ENCODE measurements at regions not wholly inside any gene's neighbourhood (a gene's known extent, or its start where the extent isn't known, plus 50 kb on each side); places are given as distances from the start of the nearest gene placed in this dataset.

DNA sequence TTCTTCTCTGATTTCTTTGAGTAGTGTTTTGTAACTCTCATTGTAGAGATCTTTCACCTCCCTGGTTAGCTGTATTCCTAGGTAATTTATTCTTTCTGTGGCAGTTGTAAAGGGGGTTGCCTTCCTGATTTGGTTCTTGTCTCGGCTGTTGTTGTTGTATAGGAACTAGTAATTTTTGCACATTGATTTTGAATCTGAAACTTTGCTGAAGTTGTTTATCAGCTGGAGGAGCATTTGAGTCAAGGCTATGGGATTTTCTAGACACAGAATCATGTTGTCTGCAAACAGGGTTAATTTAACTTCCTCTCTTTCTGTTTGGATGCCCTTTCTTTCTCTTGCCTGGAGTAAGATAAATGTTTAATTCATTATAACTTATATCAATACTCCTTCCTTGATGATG lies 86.4 kb downstream of the OLIG3 start:
- no peak overlapping the region for H3K4me3 Mint-ChIP-seq (ENCODE audit: unreplicated experiment)
- Histone ChIP-seq H3K36me3 (ENCODE audit: control insufficient read depth, insufficient read depth, low read length) (no peaks in the 10 kb centered on the region), H3K4me3 (ENCODE audit: low read depth, low read length) (no peak overlapping the region), H3K9me3 (no peaks in the 10 kb centered on the region), H3K27me3 (replicated peaks; ENCODE audit: control insufficient read depth, insufficient read depth, low read length) (no peaks in the 10 kb centered on the region), H3K4me1 (no peaks in the 10 kb centered on the region)
- no peaks in the 10 kb centered on the region for H3K36me3 Mint-ChIP-seq (ENCODE audit: insufficient read depth, unreplicated experiment)
- H3K4me1 Mint-ChIP-seq (ENCODE audit: low read depth, unreplicated experiment), result peaks cover 7% of the 10 kb centered on the region
- no peaks in the 10 kb centered on the region for H3K27me3 Mint-ChIP-seq (ENCODE audit: insufficient read depth, unreplicated experiment)
- BruUV-seq (replicated peaks), result no TSS peak
- intact Hi-C loops (cut with micrococcal nuclease; ENCODE audit: unreplicated experiment), result no loop called here
- H3K9me3 Mint-ChIP-seq (ENCODE audit: unreplicated experiment), result peaks cover 10% of the 10 kb centered on the region
- CTCF ChIA-PET, result no interaction called here
- TF ChIP-seq, protein P1, sequence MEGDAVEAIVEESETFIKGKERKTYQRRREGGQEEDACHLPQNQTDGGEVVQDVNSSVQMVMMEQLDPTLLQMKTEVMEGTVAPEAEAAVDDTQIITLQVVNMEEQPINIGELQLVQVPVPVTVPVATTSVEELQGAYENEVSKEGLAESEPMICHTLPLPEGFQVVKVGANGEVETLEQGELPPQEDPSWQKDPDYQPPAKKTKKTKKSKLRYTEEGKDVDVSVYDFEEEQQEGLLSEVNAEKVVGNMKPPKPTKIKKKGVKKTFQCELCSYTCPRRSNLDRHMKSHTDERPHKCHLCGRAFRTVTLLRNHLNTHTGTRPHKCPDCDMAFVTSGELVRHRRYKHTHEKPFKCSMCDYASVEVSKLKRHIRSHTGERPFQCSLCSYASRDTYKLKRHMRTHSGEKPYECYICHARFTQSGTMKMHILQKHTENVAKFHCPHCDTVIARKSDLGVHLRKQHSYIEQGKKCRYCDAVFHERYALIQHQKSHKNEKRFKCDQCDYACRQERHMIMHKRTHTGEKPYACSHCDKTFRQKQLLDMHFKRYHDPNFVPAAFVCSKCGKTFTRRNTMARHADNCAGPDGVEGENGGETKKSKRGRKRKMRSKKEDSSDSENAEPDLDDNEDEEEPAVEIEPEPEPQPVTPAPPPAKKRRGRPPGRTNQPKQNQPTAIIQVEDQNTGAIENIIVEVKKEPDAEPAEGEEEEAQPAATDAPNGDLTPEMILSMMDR (IDR thresholded peaks at IDR 0.05; ENCODE audit: insufficient read depth in 1 of 2, low read depth in 1 of 2, low read length in 1 of 2, severe bottlenecking in 1 of 2, unreplicated experiment in 1 of 2), result no peak
- no peak for DNase-seq
- POLR2A ChIA-PET, result no interaction called here
- H3K27ac Mint-ChIP-seq (ENCODE audit: unreplicated experiment), result no peak overlapping the region

DNA sequence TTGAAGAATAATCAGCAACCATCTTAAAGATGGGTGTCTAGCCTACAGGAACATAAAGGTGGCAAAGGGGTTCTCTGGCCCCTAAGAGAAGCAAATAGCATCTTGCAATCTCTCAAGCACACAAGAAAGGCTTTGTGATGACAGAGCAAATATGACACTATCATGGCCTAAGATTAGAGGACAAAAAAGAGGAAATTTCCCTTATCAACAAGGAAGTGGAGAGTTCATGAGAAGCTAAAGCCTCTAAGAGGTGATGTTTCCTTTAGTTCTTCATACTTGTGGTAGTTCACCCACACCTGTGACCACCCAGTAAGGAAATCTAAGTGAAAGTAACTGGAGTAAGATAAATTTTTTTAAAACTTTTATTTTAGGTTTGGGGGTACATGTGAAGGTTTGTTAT lies 88.4 kb downstream of the OLIG3 start:
- Mint-ChIP-seq H3K4me3 (ENCODE audit: unreplicated experiment) (no peak overlapping the region), H3K27me3 (ENCODE audit: insufficient read depth, unreplicated experiment) (no peaks in the 10 kb centered on the region), H3K9me3 (ENCODE audit: unreplicated experiment) (peaks cover 10% of the 10 kb centered on the region), H3K27ac (ENCODE audit: unreplicated experiment) (no peak overlapping the region), H3K4me1 (ENCODE audit: low read depth, unreplicated experiment) (peaks cover 7% of the 10 kb centered on the region), H3K36me3 (ENCODE audit: insufficient read depth, unreplicated experiment) (no peaks in the 10 kb centered on the region)
- no TSS peak for BruUV-seq (replicated peaks)
- Histone ChIP-seq H3K4me1 (no peaks in the 10 kb centered on the region), H3K27me3 (replicated peaks; ENCODE audit: control insufficient read depth, insufficient read depth, low read length) (no peaks in the 10 kb centered on the region), H3K9me3 (no peaks in the 10 kb centered on the region), H3K36me3 (ENCODE audit: control insufficient read depth, insufficient read depth, low read length) (no peaks in the 10 kb centered on the region), H3K4me3 (ENCODE audit: low read depth, low read length) (no peak overlapping the region)
- ChIA-PET CTCF (interaction anchor here (0.7 kb wide), 1 partner anchor 69 kb away, joined by 3 read pairs; no protein-coding TSS in a partner anchor), POLR2A (no interaction called here)
- DNase-seq, result no peak
- TF ChIP-seq, protein P1 (IDR thresholded peaks at IDR 0.05; ENCODE audit: insufficient read depth in 1 of 2, low read depth in 1 of 2, low read length in 1 of 2, severe bottlenecking in 1 of 2, unreplicated experiment in 1 of 2), result no peak
- intact Hi-C loops (cut with micrococcal nuclease; ENCODE audit: unreplicated experiment), result no loop called here

DNA sequence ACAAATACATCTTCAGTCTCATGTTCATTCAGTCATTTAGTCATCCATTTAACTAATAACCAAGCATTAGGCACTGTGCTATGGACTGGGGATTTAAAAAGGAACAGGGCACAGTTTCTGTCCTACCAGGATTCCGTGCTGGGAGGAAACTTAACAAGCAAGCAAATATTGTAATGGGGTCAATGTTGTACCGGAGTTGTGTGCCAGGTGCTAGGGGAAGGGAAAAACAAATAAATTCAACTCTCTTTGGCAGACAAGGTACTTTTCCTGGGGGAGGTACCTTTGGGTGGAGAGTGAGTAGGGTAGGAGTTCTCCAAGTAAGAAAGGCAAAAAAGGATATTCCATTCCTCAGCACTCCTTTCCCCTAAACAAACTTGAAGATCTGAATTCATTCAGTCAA lies 90.3 kb downstream of the OLIG3 start:
- Histone ChIP-seq H3K9me3 (no peaks in the 10 kb centered on the region), H3K36me3 (ENCODE audit: control insufficient read depth, insufficient read depth, low read length) (no peaks in the 10 kb centered on the region), H3K4me1 (no peaks in the 10 kb centered on the region), H3K4me3 (ENCODE audit: low read depth, low read length) (no peak overlapping the region), H3K27me3 (replicated peaks; ENCODE audit: control insufficient read depth, insufficient read depth, low read length) (no peaks in the 10 kb centered on the region)
- Mint-ChIP-seq H3K27me3 (ENCODE audit: insufficient read depth, unreplicated experiment) (no peaks in the 10 kb centered on the region), H3K36me3 (ENCODE audit: insufficient read depth, unreplicated experiment) (no peaks in the 10 kb centered on the region), H3K9me3 (ENCODE audit: unreplicated experiment) (peaks cover 2% of the 10 kb centered on the region), H3K4me1 (ENCODE audit: low read depth, unreplicated experiment) (peaks cover under 1% of the 10 kb centered on the region), H3K27ac (ENCODE audit: unreplicated experiment) (no peak overlapping the region), H3K4me3 (ENCODE audit: unreplicated experiment) (no peak overlapping the region)
- TF ChIP-seq, protein P1 (IDR thresholded peaks at IDR 0.05; ENCODE audit: insufficient read depth in 1 of 2, low read depth in 1 of 2, low read length in 1 of 2, severe bottlenecking in 1 of 2, unreplicated experiment in 1 of 2), result no peak
- ChIA-PET CTCF (no interaction called here), POLR2A (no interaction called here)
- DNase-seq, result no peak
- intact Hi-C loops (cut with micrococcal nuclease; ENCODE audit: unreplicated experiment), result no loop called here
- no TSS peak for BruUV-seq (replicated peaks)

Measured in Caco-2 (cell line).